GM19463 (cell line): ENCODE measurements at regions not wholly inside any gene's neighbourhood (a gene's known extent, or its start where the extent isn't known, plus 50 kb on each side); places are given as distances from the start of the nearest gene placed in this dataset.

Experiments used
- ATAC-seq: cut with Tn5 transposase; IDR thresholded peaks from one replicate; pipeline ENCODE4 v1.9.1; 2021; ENCODE audit warnings: mild to moderate bottlenecking, moderate library complexity; ENCODE audit not compliant: unreplicated experiment

GRCh38 chr2:217723981-217724380 lies 278.8 kb downstream of the TNS1 start:
- ATAC-seq = no peak

- ATAC-seq = no peak
Measured at GRCh38 chr2:217722883-217723472, 279.8 kb downstream of the TNS1 start.

- no peak for ATAC-seq
Measured at GRCh38 chr2:217717646-217718045, 285.1 kb downstream of the TNS1 start.

GRCh38 chr2:217715484-217715883 lies 287.3 kb downstream of the TNS1 start:
- ATAC-seq = no peak

- no peak for ATAC-seq
Measured at GRCh38 chr2:217714287-217714751, 288.5 kb downstream of the TNS1 start.

- ATAC-seq = peak; percentile 57
Measured at GRCh38 chr2:217713395-217714286, 289.2 kb downstream of the TNS1 start.

- no peak for ATAC-seq
Measured at GRCh38 chr2:217712431-217712830, 290.4 kb downstream of the TNS1 start.

GRCh38 chr2:217711188-217711587 lies 291.6 kb downstream of the TNS1 start:
- ATAC-seq = no peak

GRCh38 chr2:217710211-217710765 lies 292.5 kb downstream of the TNS1 start:
- no peak for ATAC-seq

GRCh38 chr2:217709478-217710210 lies 293.2 kb downstream of the TNS1 start:
- ATAC-seq = no peak

GRCh38 chr2:217707131-217707611 lies 295.6 kb downstream of the TNS1 start:
- ATAC-seq = no peak

- no peak for ATAC-seq
Measured at GRCh38 chr2:217706513-217706912, 296.3 kb downstream of the TNS1 start.

- no peak for ATAC-seq
Measured at GRCh38 chr2:217706095-217706494, 296.7 kb downstream of the TNS1 start.

GRCh38 chr2:217705461-217705860 lies 297.3 kb downstream of the TNS1 start:
- no peak for ATAC-seq

GRCh38 chr2:217703999-217704398 lies 298.8 kb downstream of the TNS1 start:
- no peak for ATAC-seq

GRCh38 chr2:217703102-217703501 lies 299.7 kb downstream of the TNS1 start:
- no peak for ATAC-seq

- ATAC-seq = no peak
Measured at GRCh38 chr2:217701622-217702021, 301.2 kb downstream of the TNS1 start.

- no peak for ATAC-seq
Measured at GRCh38 chr2:217698691-217699090, 304.1 kb downstream of the TNS1 start.

- ATAC-seq = no peak
Measured at GRCh38 chr2:217695033-217695520, 307.7 kb downstream of the TNS1 start.

- ATAC-seq = no peak
Measured at GRCh38 chr2:217694291-217694690, 308.5 kb downstream of the TNS1 start.

- no peak for ATAC-seq
Measured at GRCh38 chr2:217693363-217693762, 309.4 kb downstream of the TNS1 start.
